ENCODE measurements at regions not wholly inside any gene's neighbourhood (a gene's known extent, or its start where the extent isn't known, plus 50 kb on each side); places are given as distances from the start of the nearest gene placed in this dataset.
A peak's percentile ranks its signal among the peaks of the same experiment; 100 is the strongest.
"Not testable (repeated sequence)": the region's sequence is repeated elsewhere in the genome, so short reads cannot be mapped to it uniquely, and the experiment has no call there.

GRCh38 chr4:10273030-10273429 is 156.4 kb upstream of the WDR1 start:
- no peak for DNase-seq

GRCh38 chr4:10272511-10272910 is 155.9 kb upstream of the WDR1 start:
- DNase-seq: no peak

GRCh38 chr4:10267066-10267465 is 150.5 kb upstream of the WDR1 start:
- DNase-seq: no peak

- DNase-seq: no peak
These were observed 144.2 kb upstream of the WDR1 start for GRCh38 chr4:10260777-10261176.

- no peak for DNase-seq
These were observed 143.4 kb upstream of the WDR1 start for GRCh38 chr4:10259976-10260375.

- DNase-seq: no peak
These were observed 139.6 kb upstream of the WDR1 start for GRCh38 chr4:10256203-10256602.

- no peak for DNase-seq
These were observed 137.2 kb upstream of the WDR1 start for GRCh38 chr4:10253765-10254164.

GRCh38 chr4:10245751-10246150 is 129.2 kb upstream of the WDR1 start:
- DNase-seq: no peak

GRCh38 chr4:10243856-10244255 is 127.3 kb upstream of the WDR1 start:
- no peak for DNase-seq

GRCh38 chr4:10240691-10241090 is 124.1 kb upstream of the WDR1 start:
- DNase-seq: no peak

- DNase-seq: peak; percentile 2
These were observed 123.5 kb upstream of the WDR1 start for GRCh38 chr4:10239982-10240654.

- no peak for DNase-seq
These were observed 120.5 kb upstream of the WDR1 start for GRCh38 chr4:10237131-10237530.

GRCh38 chr4:10232114-10232513 is 115.5 kb upstream of the WDR1 start:
- DNase-seq: no peak

- DNase-seq: no peak
These were observed 110.2 kb upstream of the WDR1 start for GRCh38 chr4:10226756-10227155.

- no peak for DNase-seq
These were observed 108.5 kb upstream of the WDR1 start for GRCh38 chr4:10225096-10225495.

- DNase-seq: no peak
These were observed 107.2 kb upstream of the WDR1 start for GRCh38 chr4:10223782-10224181.

GRCh38 chr4:10213481-10213880 is 96.9 kb upstream of the WDR1 start:
- not testable (repeated sequence) for DNase-seq

GRCh38 chr4:10212901-10213300 is 96.3 kb upstream of the WDR1 start:
- DNase-seq: no peak

- DNase-seq: no peak
These were observed 95.8 kb upstream of the WDR1 start for GRCh38 chr4:10212400-10212799.

GRCh38 chr4:10207116-10207515 is 90.5 kb upstream of the WDR1 start:
- DNase-seq: no peak

GRCh38 chr4:10205223-10205622 is 88.6 kb upstream of the WDR1 start:
- DNase-seq: no peak

GRCh38 chr4:10204401-10205058 is 87.9 kb upstream of the WDR1 start:
- no peak for DNase-seq

- DNase-seq: no peak
These were observed 87.3 kb upstream of the WDR1 start for GRCh38 chr4:10203851-10204250.

- DNase-seq: no peak
These were observed 85.0 kb upstream of the WDR1 start for GRCh38 chr4:10201381-10202223.
